GM18870 (cell line): ENCODE measurements at regions not wholly inside any gene's neighbourhood (a gene's known extent, or its start where the extent isn't known, plus 50 kb on each side); places are given as distances from the start of the nearest gene placed in this dataset.

Source experiments
- ATAC-seq: cut with Tn5 transposase; IDR thresholded peaks from one replicate; pipeline ENCODE4 v1.9.1; 2021; ENCODE audit warnings: moderate library complexity; ENCODE audit not compliant: unreplicated experiment

DNA sequence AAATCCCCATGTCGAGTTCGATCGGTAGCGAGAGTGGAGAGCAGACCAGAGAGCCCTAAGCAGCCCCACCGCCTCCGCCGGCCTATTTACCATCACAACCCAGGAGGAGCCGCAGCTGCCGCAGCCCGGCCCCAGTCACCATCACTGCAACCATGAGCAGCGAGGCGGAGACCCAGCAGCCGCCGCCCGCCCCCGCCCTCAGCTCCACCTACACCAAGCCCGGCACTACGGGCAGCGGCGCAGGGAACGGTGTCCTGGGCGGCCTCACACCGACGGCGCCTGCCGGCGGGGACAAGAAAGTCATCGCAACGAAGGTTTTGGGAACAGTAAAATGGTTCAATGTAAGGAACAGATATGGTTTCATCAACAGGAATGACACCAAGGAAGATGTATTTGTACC lies 89.5 kb upstream of the TPM1 start:
- ATAC-seq = no peak

DNA sequence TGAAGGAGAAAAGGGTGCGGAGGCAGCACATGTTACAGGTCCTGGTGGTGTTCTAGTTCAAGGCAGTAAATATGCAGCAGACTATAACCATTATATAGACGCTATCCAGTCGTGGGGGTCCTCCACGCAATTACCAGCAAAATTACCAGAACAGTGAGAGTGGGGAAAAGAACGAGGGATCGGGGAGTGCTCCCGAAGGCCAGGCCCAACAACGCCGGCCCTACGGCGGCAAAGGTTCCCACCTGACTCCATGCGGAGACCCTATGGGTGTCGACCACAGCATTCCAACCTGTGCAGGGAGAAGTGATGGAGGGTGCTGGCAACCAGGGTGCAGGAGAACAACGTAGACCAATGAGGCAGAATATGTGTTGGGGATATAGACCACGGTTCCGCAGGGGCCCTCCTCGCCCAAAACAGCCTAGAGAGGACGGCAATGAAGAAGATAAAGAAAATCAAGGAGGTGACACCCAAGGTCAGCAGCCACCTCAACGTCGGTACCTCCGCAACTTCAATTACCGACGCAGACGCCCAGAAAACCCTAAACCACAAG lies 89.0 kb upstream of the TPM1 start:
- no peak for ATAC-seq

DNA sequence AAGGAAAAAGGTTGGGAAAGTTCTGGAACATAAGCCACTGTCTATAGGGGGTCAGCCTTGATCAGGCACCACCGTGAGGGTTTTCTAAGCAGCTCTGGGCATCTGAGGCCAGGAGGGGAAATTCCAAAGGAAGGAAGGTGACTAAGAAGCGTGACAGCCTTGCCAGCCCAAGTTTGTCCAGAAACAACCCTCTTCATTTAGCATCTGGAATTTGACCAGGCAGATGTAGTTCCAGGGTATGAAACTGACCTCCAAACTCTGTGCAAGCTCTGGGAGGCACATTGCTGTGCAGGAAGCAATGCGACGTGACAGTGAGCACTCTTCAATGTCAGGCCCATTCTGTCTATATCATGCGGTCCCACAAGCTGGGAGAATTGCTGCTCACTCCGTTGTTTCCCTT lies 85.4 kb upstream of the TPM1 start:
- no peak for ATAC-seq

DNA sequence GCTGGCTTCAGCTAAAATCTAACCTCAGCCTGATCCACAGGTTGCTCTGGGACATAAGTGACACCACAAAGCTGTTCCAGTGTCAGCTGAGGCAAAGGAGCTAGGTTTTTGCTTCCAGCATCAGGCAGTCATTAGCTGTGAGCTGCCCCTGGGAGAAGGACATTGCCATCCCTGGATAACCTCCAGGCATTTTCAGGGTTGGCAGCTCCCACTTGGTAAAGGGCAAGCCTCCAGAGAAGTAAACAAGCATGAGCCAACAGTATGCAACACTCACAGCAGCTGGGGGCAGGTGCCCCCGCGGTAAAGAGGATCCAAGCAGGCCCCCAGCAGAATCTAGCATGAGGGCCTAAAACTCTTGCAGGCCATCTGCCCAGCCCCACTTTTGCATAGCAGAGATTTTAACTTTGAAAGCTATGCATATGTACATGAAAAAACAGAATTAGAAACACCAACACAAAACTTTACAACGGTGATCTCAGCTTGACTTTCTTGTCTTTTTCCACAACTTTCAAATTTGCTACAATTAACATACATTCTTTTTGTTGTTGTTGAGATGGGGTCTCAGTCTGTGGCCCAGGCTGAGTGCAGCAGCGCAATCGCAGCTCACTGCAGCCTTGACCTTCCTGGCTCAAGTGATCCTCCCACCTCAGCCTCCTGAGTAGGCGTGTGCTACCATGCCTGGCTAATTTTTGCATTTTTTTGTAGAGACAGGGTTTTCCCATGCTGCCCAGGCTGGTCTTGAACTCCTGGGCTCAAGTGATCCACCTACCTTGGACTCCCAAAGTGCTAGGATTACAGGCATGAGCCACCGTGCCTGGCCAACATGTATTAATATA lies 83.8 kb upstream of the TPM1 start:
- no peak for ATAC-seq

DNA sequence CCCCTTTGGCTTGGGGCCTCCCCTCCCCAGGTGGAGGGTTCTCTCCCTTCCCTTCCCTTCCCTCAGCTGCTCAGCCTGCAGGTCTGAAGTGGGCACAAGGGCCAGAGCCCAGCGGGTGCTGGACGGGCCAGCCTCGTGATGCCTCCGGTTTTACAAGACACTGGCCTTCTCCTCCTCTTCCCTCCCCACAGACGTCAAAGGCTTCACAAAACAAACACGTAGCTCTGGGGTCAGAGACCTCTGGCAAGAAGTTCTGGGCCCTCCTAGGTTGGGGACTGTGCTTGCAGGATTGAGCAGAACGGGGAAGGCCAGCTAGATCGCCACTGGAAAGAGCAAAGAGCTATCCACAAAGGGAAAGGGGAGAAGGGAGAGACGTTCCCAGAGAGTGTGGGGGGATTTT lies 81.4 kb upstream of the TPM1 start:
- no peak for ATAC-seq

DNA sequence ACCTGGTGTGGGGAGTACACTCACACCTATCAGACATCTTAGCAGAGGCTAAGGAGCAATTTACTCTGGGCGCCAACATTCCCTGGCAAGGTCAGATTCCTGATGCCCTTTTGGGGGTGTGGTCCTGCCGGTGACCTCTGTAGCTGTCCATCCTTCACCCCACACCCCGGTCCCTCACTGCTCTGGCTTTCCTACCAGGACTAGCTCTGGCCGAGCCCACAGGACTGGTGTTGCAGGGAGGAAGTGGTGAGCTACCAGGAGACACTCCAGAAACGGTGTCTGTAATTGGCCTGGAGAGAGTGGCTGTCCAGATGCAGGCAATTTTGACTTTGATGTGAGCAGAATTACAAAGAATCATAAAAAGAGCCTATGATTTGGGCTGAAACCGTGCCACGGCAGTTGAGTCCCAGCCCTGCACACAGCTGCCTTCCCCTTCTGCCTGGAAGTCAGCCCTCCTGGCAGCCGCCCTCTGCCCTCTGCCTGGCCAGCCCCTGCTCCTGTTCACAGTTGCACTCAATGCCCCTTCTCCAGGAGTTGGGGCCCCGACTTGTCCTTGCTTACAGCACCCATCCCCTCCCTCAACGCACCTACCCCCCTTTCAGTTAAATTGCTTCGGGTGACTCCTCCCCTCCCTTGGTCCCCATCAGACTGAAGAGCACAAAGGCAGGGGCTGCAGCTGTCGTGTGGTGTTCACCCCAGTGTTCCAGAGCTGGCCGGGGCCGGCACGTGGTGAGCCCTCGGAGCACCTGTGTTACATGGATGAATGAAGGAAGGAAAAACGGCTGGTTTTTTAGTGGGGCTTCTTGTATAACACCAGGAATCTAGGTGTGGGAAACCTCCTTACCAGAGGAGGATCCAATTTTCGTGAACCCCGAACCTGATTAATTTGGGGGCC lies 80.2 kb upstream of the TPM1 start:
- no peak for ATAC-seq

DNA sequence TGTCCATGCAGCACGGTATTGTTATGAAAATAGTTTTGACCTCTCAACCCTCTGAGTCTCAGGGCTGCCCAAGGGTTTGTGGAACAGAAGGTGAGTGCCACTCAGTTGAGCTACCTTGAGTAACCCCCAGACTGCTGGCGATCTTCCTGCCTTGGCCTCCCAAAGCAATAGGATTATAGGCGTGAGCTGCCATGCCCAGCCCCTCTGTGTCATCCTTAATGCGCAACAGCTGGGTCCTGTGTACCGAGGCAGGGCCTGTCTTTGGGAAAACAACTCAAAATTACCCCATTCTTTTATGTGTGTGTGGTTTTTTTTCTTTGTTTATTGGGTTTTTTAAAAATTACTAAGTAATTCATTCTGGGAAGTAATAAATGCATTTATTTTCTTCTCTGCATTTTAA lies 78.3 kb upstream of the TPM1 start:
- ATAC-seq = no peak

DNA sequence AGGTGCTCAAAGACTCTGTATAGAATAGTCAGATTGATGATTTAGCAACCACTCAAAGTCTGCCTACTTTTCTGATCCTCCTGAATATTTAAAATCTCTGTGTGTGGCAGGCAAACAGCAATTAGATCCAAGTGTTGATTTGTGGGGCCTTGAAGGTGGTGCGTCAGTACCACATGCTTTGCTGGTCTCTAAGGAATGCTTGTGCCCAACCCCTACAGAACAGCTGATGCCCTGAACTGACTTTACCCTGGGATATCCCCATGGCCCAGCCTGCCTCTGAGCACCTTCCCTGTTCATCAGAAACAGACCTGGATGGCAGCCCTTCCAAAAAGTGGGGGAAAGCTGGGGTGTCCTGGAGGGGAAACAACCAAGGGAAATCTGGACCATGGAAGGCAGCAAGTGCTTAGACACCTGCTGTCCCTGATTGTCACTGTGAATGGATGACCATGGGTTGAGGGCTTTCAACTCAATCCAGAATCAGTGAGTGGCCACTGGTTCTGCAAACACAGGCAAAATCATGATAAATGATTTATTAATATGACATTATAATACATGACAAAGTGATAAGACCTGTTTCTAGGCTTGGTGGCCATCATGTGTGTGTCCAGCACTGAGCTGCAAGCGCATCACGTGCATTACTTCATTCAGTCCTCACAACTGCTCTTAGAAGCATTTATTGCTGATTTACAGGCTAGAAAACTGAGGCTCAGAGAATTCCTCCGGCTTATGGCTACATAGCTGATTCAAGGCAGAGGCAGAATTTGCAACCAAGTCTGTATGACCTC lies 76.1 kb upstream of the TPM1 start:
- ATAC-seq = no peak

DNA sequence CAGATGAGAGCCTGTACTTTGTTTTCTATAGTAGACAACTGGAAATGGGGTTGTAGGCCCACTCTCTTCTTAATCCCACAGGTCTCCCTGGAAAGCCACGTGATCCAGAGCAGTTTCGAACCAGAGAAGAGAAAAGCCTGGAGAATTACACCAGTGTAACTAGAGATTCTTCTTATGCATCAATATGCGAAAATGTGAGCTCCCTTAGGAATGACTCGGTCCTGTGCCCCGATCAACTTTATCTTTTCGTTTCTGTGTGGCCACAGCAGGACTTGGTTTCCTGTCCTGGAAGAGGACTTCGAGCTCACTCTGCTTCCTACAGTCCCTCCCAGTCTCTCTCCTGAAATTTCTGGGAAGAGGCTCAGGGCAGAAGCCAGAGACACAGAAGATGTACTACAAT lies 73.8 kb upstream of the TPM1 start:
- no peak for ATAC-seq

DNA sequence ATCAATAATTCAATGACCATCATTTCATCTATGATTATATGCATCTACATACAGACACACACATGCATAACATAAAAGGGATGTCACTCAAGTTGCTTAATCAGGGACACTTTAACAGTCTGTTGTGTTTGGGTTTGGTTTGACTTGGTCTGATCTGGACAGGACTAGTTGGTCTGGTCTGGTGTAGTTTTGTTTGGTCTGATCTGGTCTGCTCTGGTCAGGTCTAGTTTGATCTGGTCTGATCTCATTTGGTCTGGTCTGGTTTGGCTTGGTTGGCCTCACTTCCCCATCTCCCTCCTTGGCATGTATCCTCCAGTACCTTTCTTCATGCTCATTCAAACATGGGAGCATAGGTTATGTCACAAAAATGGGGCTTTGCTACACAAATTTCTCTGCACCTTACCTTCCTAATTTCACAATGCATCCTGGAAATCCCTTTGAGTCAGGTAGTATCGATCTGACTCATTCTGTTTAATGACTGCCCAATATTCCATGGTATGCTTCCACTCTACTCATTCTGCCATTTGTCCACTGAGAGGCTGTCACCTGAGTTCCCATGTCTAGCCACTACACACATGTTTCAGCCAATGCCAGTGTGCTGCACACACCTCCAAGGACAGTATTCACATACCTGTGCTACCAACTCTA lies 73.0 kb upstream of the TPM1 start:
- no peak for ATAC-seq

DNA sequence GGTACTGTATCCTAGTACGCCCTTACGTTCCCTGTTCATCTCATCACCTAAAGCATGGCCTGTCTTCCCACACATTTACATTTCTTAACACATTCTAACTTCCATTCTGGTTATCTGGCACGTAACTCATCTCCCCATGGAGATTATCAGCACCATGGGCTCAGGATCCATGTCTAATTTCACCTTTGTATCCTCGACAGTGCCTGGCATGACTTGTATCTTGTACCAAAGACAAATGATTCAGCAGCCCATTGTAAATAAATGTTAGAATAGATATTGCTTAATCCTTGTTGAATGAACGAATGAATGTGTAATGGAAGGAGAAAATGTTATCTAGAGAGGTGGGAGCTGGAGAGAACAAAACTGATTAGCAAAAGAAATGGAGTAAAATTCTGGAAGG lies 69.7 kb upstream of the TPM1 start:
- no peak for ATAC-seq

DNA sequence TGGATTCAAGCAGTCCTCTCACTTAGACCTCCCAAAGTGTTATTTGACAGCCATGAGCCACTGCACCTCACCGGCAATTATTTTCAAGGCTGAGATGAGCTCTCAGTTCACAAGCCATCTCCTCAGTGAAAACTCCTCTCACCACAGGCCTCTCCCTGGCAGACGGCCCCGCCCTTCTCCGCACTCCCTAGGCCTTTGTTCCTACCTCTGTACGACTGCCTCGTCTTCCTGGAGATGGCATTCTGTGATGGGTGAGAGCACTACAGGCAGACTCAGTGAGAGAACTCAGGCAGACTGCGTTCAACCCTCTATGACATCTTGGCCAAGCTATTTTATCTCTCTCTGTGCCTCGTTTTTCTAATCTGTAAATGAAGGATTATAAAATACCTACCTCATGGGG lies 67.0 kb upstream of the TPM1 start:
- no peak for ATAC-seq

DNA sequence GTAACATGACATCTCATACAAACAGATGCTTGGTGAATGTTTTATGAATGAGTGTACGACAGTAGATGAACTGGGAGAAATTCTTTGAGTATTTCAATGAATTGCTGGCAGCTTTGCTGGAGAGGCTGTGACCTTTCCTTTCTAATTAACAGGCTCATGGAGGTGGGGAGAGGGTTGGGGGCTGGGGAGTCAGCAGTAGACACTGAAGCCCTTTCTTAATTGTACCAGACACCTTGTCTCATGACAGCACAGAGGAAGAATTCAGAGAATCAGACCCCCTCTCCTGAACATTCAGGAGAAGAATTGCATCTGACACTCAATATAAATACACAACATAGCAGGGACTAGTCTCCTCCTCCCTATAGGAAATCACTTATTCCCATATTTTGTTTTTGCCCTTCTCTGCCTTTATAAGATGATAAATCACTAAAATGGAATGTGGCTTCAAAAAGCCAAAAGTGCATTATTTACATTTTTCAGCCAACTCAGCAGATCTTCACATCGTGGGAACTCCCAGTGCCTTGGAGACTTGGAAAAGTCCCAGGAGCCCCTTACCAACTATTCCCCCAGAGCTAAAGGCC lies 66.2 kb upstream of the TPM1 start:
- ATAC-seq = no peak

DNA sequence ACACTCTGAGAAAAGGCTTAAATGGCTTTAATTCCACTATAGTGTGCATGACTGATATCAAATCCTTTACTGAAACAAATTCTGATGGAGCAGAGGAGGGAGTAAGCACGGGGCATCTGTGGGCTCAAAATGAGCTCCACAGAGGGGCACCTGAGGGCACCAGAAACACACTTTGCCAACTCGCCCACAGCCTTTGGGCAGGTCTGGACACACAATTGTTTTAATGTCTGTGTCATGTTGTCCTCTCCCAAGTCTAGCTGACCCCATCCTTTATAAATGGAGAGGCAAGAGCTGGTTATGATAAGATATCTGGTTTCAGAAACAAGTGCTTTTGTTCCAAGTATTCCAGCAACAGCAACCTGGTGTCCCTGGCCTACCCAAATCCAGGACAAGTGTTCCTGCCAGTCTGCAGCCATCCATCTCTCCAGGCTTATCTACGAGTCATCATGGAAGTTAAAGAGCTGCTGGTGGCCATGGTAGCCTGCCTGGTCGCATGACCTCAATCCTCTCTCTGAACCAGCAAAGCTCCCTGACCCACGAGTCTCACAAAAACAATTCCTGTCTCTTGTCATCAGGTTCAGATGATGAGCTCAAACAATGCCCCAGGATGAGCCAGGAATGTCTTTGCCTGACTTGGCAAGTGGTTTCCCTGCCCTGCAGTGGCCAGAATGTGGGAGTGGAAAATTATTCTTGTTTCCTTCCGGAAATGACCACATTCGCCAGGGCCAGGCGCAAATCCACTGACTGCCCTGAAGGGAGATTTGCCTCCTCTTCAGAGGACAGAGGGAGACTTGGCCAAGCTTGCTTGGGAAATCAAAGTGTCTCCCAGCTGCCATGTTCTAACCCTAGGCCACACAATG lies 64.4 kb upstream of the TPM1 start:
- no peak for ATAC-seq

DNA sequence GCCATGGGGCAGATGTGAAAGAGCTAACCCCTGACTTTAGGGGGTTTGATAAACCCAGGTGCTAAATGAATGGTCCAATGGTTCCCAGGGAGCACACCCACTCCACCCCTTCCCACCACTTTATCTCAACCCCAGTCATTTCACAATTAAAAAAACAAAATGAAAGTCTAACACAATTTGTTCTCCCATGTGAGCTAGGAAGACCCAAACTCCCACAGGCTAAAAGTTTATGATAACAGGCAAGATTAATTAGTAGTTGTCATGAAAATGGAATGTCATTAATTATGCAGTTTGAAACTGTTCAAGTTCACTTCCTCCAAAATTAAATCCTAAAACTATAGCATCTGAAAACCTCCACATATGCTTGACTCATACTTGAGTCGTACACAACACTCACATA lies 63.3 kb upstream of the TPM1 start:
- ATAC-seq = no peak

DNA sequence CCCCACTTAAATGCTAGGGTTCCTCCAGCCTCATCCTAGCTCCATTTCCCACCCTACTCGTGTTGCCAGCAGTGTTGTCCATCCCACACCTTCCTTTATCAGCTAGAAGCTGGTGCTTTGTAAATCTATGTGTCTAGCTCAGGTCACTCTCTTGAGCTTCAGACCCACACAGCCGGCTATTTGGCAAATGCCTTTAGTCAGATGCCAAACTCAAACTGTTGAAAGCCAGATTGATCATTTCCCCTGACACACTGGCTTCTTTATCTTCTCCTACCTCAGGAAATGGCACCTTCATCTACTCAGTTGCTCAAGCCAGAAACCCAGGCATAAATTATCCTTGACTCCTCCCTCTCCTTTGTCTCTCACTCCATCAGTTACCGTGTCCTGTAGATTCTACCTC lies 61.5 kb upstream of the TPM1 start:
- ATAC-seq = no peak

DNA sequence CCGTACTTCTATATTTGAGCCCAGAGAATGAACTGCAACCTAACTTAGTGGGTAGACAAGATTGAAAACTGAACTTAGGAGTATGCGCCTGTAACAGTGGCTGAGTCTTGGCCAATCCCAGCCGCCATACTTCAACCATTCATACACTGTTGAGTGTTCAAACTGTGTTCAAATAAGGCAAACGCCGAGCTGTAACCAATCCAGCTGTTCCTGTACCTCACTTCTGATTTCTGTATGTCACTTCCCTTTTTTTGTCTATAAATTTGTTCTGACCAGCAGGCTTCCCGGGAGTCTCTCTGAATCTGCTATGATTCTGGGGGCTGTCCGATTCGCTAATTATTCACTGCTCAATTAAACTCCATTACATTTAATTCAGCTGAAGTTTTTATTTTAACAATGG lies 58.6 kb upstream of the TPM1 start:
- ATAC-seq = no peak

DNA sequence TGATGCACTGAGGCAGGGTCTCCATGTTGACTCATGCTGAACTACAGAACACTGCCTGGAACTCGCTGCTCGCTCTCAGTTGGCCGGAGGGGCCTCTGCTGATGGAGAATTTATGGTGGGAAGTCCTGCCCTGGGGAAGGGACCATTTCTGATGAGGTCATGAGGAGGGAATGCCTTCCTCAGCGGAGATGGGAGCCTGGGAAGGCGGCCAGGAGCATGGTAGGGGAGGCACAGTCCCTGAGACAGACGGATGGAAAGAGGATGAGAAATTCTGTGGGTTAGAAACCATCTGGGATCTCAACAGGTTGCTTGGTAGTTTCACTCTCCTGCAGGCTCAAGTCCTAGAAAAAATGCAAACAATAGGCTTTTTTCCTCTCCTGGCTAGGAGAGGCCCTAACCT lies 56.8 kb upstream of the TPM1 start:
- ATAC-seq = no peak

DNA sequence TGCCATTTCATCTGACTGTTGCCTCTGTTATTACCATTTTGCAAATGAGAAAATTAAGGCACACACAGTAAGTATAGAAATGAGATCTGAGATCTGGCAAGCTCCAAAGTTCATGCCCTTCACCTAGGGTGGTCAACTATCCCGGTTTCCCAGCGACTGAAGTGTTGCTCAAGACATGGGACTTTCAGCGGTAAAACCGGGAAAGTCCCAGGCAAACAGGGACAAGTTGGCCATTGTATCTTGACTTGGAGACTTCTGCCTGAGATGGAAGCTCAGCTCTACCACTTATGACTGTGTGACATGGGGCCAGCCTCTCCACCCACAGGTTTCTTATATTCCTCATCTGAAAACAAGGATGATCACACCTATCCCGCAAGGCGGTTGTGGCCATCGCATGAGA lies 55.6 kb upstream of the TPM1 start:
- ATAC-seq = no peak
